KG1 (cell line): ENCODE measurements at regions not wholly inside any gene's neighbourhood (a gene's known extent, or its start where the extent isn't known, plus 50 kb on each side); places are given as distances from the start of the nearest gene placed in this dataset.
A peak's percentile ranks its signal among the peaks of the same experiment; 100 is the strongest.
"Not testable (repeated sequence)": the region's sequence is repeated elsewhere in the genome, so short reads cannot be mapped to it uniquely, and the experiment has no call there.

Experiments
- DNase-seq: peaks from one replicate; lab custom pipeline; 2025; lab: John Stamatoyannopoulos, UW

DNA sequence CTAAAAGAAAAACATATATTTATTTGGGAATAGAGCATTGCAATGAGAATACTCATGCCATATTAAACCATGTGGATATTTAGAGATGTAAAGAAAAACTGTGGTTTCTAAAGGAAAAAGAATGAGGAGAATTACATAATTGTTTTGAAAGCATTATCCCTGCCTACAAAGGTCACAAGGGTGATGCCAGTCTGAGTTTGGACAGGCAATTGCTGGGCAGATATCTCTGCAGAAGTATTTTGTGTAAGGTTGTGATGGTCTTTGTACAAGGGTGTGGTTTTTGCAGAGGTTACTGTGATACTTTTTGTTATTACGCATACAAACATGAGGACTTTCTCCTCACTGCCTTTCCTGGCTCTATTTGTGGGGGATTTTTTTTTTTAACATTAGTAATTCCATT is 2022.9 kb upstream of the CDH6 start:
- DNase-seq: no peak

- DNase-seq: no peak
Measured at GRCh38 chr5:29169886-29170285, 2023.6 kb upstream of the CDH6 start.

GRCh38 chr5:29162297-29162696 is 2031.2 kb upstream of the CDH6 start:
- no peak for DNase-seq

- DNase-seq: no peak
Measured at GRCh38 chr5:29161399-29162291, 2031.8 kb upstream of the CDH6 start.

- no peak for DNase-seq
Measured at GRCh38 chr5:29157975-29158374, 2035.5 kb upstream of the CDH6 start.

- DNase-seq: no peak
Measured at GRCh38 chr5:29150840-29151239, 2042.6 kb upstream of the CDH6 start.

GRCh38 chr5:29148581-29148980 is 2044.9 kb upstream of the CDH6 start:
- no peak for DNase-seq

- no peak for DNase-seq
Measured at GRCh38 chr5:29148073-29148472, 2045.4 kb upstream of the CDH6 start.

DNA sequence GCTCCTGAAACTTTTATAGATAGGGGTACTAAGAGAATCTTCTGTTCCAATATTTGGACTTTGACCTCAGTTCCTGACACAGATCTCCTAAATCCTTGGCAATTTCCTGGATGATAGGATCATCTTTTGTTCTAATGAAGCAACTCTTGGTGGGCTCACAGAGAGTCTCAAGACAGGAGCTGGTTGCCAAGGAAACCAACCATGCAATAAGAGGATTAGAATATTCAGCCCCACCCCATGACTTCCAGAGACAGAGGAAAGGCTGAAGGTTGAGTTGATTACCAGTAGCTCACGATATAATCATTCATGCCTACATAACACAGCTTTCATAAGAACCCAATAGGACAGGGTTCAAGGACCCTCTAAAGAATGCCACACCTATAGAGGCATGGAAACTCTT is 2050.2 kb upstream of the CDH6 start:
- DNase-seq: no peak

GRCh38 chr5:29134418-29134817 is 2059.1 kb upstream of the CDH6 start:
- DNase-seq: no peak

DNA sequence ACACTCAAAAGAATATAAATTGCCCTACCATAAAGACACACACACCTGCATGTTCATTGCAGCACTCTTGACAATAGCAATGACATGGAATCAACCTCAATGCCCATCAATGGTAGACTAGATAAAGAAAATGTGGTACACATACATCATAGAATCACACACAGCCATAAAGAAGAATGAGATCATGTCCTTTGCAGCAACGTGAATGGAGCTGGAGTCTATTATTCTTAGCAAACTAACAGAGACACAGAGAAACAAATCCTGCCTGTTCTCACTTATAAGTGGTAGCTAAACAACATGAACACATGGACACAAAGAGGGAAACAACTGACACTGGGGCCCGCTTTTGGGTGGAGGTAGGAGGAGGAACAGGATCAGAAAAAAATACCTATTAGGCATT is 2062.2 kb upstream of the CDH6 start:
- no peak for DNase-seq

GRCh38 chr5:29130786-29131185 is 2062.7 kb upstream of the CDH6 start:
- no peak for DNase-seq

DNA sequence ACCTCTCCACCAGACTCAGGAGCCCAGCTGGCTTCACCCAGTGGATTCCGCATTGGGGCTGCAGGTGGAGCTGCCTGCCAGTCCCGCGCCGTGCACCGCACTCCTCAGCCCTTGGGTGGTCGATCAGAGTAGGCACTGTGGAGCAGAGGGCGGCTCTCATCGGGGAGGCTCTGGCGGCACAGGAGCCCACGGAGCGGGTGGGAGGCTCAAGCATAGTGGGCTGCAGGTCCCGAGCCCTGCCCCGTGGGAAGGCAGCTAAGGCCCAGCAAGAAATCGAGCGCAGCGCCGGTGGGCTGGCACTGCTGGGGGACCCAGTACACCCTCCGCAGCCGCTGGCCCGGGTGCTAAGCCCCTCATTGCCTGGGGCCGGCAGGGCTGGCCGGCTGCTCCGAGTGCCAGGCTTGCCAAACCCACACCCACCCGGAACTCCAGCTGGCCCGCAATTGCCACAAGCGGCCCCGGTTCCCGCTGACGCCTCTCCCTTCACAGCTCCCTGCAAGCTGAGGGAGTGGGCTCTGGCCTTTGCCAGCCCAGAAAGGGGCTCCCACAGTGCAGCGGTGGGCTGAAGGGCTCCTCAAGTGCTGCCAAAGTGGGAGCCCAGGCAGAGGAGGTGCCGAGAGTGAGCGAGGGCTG is 2065.8 kb upstream of the CDH6 start:
- not testable (repeated sequence) for DNase-seq

DNA sequence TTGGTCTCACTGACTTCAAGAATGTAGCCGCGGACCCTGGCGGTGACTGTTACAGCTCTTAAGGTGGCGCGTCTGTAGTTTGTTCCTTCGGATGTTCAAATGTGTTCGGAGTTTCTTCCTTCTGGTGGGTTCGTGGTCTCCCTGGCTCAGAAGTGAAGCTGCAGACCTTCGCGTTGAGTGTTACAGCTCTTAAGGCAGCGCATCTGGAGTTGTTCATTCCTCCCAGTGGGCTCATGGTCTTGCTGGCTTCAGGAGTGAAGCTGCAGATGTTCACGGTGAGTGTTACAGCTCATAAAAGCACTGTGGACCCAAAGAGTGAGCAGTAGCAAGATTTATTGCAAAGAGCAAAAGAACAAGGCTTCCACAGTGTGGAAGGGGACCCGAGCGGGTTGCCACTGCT is 2067.0 kb upstream of the CDH6 start:
- DNase-seq: not testable (repeated sequence)

DNA sequence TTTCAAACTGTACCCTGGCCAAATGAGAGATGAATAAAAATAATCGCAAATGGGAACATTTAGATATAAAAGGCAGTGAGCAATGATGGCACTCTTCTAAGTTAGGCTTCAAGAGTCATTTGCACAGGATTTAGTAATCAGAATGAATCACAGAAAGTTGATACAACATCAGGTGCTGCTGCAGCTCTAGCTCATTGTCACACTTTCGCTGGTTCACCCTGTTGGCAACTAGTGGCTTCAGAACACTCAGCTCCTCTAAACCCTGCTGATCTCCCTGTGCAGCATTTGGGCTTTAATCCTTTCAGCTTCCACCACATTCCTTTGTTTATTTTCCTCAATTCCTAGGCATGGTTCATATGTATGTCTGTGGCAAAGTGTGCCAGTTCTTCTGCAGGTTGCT is 2071.2 kb upstream of the CDH6 start:
- DNase-seq: no peak

DNA sequence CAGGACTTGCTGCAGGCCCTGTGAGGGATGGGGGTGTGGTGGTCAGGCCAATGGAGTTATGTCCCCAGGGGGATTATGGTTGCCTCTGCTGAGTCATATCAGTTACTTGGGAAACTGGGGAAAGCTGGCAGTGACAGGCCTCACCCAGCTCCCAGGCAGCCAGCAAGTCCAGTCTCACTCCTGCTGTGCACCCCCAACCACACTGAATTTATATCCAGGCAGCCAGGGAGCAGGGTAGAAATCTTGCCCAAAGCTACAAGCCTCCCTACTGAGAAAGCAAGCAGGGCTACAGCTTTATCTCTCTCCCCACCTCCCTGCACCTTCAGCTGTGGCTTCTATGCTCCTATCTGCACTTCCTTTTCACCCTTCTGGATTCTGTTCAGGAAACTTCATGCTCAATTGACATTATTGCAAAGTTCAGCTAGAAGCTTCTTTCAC is 2076.0 kb upstream of the CDH9 start:
- no peak for DNase-seq

DNA sequence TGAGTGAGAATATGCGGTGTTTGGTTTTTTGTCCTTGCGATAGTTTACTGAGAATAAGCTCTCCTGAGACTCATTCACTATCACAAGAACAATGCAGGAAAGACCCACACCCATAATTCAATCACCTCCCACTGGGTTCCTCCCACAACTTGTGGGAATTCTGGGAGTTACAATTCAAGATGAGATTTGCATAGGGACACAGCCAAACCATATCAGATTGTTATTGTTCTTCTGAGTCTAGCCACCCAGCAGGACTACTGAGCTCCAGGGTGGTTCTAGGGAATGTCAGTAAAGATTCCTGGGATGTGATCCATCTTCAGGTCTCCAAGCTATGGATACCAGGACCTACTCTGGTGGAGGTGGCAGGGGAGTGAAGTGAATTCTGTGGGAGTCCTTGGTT is 2075.1 kb upstream of the CDH9 start:
- no peak for DNase-seq

DNA sequence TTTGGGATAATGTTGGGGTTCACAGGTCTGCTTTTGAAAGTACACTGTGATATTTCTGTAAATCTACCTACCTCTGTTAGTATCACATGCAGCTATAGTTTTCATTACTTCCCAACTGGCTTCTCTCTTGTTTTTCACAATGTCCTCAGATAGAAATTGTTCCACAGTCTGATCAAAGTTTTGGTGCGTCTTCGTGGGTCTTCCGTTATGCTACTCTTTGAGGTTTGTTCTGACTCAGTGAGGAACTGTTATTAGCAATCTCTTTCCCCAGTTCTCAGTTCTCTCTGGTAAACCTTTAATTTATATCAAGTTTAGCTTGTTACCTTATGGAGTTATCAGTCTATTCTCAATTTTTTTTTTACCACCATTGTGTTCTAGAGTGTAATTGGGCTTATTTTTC is 2061.2 kb upstream of the CDH9 start:
- no peak for DNase-seq

DNA sequence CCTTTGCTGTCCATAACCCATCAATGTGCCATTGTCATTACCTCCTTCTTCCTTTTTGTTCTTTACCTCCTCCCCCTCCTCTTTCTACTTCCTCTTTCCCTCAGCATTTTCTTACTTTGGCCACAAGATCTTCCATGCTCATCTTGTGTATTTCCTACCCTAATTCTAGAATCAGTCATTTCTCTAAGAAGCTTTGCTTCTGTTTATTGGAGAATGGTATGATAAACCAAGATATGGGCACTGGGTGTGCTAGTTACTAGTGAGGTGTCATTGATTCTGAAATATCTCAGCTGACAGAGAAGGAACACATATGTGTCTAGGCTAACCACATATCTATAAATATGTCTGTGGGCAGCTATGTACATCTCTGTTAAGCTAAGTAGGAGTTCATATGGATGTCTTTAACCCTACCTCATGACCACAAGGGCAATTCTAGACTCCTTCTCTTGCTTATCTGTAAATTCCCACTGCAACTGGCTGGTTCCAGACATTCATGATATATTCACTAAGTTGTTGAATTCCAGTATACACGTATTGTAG is 2051.3 kb upstream of the CDH9 start:
- DNase-seq: peak; percentile 67

- DNase-seq: no peak
Measured at GRCh38 chr5:29085142-29085541, 2046.8 kb upstream of the CDH9 start.

- DNase-seq: no peak
Measured at GRCh38 chr5:29079771-29080170, 2041.4 kb upstream of the CDH9 start.

- no peak for DNase-seq
Measured at GRCh38 chr5:29077451-29077850, 2039.1 kb upstream of the CDH9 start.

DNA sequence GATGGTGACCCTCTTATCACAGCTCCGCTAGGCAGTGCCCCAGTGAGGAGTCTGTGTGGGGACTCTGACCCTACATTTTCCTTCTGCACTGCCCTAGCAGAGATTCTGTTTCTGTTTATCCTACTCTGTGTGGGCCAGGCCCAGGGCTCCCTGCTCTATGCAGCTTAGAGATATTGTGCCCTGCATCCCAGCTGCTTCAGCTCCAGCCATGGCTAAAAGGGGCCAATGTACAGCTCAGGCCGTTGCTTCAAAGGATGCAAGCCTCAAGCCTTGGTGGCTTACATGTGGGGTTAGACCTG is 2030.7 kb upstream of the CDH9 start:
- no peak for DNase-seq

DNA sequence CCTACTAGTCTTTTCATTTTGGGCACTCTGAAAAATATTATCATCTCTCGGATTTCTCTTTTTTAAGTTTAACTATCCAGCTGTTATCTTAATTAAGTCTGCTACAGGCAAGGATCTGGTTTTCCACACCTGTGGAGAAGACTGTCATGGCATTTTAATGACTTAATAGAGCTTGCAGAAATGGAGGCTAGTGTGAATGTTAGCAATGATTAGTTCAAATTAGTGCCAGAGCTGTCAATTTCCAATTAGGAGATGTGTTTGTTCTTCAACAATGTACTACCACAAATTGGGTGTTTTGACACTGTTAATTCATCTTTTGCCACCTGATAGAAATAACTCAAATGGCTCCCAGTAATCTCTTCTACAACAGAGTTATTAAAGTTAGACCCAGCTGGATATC is 2023.0 kb upstream of the CDH9 start:
- no peak for DNase-seq
